GM10248 (cell line): ENCODE measurements at regions not wholly inside any gene's neighbourhood (a gene's known extent, or its start where the extent isn't known, plus 50 kb on each side); places are given as distances from the start of the nearest gene placed in this dataset.

Experiments used
- CTCF ChIA-PET: fragments of 300-600 bp; sonication (Branson Sonifier 250); formaldehyde crosslinking; extraction: SDS; loops from one replicate; lab custom pipeline; 2021; ENCODE audit warnings: antibody characterized with exemption; lab: Yijun Ruan, JAX
- POLR2A ChIA-PET: fragments of 350-650 bp; sonication (Branson Sonifier 250); formaldehyde crosslinking; extraction: SDS; loops from one replicate; lab custom pipeline; 2020; ENCODE audit warnings: antibody characterized with exemption; lab: Yijun Ruan, JAX
- DNase-seq: peaks from one replicate; pipeline ENCODE4 v3.0.0; 2012; ENCODE audit errors: extremely low spot score
- TF ChIP-seq, protein P1 (sequence below): IDR thresholded peaks from 2 replicates; pipeline ENCODE4 v1.5.1; 2012; ENCODE audit warnings: mild to moderate bottlenecking, low read depth; ENCODE audit errors: extremely low read depth, missing control alignments, control extremely low read depth

DNA sequence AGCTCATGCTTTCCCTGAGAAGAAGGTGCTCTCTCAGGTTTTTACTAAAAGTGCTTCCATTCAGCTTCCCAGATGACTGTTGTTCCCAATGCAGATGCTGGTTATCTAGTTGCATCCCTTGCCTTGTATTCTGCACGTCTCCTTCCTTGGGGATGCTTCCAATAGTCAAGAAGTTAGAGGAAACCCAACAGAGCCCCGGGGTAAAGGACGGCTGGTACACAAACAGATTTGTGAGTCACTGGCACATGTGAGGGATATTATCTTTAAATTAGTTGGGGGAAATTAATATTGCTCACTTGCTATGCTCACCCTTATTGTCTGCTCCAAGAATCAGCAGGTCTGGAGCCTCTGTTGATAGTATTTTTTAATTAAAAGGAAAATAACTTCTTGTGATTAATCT lies 465.2 kb upstream of the BOD1L1 start:
- ChIA-PET POLR2A (no interaction called here), CTCF (interaction anchor here (1.7 kb wide), 1 partner anchor 16 kb away, joined by 3 read pairs; no protein-coding TSS in a partner anchor)
- TF ChIP-seq, protein P1, sequence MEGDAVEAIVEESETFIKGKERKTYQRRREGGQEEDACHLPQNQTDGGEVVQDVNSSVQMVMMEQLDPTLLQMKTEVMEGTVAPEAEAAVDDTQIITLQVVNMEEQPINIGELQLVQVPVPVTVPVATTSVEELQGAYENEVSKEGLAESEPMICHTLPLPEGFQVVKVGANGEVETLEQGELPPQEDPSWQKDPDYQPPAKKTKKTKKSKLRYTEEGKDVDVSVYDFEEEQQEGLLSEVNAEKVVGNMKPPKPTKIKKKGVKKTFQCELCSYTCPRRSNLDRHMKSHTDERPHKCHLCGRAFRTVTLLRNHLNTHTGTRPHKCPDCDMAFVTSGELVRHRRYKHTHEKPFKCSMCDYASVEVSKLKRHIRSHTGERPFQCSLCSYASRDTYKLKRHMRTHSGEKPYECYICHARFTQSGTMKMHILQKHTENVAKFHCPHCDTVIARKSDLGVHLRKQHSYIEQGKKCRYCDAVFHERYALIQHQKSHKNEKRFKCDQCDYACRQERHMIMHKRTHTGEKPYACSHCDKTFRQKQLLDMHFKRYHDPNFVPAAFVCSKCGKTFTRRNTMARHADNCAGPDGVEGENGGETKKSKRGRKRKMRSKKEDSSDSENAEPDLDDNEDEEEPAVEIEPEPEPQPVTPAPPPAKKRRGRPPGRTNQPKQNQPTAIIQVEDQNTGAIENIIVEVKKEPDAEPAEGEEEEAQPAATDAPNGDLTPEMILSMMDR, result no peak
- DNase-seq, result no peak

DNA sequence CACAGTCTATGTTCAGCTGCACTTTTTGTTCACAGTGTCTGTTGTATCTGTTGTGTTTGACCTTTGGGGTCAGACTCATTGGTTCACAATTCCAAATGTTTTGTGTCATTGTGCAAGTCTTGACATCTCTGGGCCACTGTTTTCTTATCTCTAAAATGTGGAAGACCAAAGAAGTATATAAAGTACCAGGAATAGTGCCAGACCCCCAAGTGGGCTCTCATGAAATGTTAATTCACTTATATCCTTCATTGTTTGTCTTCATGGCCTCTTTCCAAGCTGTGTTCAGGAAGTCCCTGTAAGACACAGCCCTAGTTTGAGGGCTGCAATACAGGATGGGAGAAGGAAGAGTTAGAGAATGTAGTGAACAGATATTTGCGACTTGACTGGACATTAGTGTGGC lies 468.3 kb upstream of the BOD1L1 start:
- TF ChIP-seq, protein P1, result no peak
- CTCF ChIA-PET, result no interaction called here

DNA sequence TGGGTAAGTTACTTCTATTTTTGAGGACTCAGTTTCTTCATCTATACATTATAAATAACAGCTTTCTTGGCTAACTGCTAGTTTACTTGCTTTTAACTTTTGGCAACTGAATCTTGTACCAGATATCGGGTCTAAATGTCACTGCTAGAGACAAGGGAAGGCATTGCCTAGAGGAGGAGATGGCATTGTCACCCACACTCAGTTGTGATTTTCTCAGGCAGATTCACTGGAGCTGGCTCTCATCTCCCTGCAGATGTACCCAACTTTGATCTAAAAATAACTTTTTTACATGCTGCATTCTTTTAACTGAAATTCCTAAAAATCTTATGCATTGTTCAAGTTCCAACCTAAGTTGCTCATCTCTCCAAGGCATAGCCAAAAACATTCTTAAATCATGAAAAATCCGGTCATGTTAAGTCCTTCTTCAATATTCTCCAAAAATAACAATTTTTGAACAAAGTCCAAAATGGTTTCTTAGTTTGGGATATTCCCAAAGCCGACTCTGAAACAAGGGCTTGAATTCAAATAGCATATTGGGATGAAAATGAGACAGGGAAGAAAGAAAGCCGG lies 469.0 kb upstream of the BOD1L1 start:
- POLR2A ChIA-PET, result no interaction called here
- TF ChIP-seq, protein P1, result no peak
- CTCF ChIA-PET, result no interaction called here

More for the DNA sequence above, 468.3 kb upstream of the BOD1L1 start:
- DNase-seq, result no peak
- POLR2A ChIA-PET, result no interaction called here

DNA sequence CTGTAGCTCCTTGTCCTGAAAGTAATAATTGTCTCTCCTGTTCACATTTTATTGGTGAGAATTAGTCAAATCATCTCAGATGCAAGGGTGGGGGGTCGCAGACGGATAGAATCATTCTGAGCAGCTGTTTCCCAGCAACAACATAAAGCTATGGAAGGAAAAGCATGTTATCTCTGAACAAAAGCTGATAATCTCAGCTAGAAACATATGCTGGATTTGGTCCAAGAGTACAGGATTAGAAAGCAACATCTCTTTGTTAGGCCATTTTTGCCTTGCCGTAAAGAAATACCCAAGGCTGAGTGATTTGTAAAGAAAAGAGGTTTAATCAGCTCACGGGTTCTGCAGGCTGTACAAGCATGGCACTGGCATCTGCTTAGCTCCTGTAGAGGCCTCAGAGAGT lies 472.8 kb upstream of the BOD1L1 start:
- POLR2A ChIA-PET, result no interaction called here
- DNase-seq, result no peak
- TF ChIP-seq, protein P1, result no peak
- CTCF ChIA-PET, result interaction anchor here (1.0 to 1.5 kb wide), 3 partner anchors 11 to 19 kb away, joined by 3 to 4 read pairs (median 3); no protein-coding TSS in a partner anchor

More for the DNA sequence above, 469.0 kb upstream of the BOD1L1 start:
- DNase-seq, result no peak

DNA sequence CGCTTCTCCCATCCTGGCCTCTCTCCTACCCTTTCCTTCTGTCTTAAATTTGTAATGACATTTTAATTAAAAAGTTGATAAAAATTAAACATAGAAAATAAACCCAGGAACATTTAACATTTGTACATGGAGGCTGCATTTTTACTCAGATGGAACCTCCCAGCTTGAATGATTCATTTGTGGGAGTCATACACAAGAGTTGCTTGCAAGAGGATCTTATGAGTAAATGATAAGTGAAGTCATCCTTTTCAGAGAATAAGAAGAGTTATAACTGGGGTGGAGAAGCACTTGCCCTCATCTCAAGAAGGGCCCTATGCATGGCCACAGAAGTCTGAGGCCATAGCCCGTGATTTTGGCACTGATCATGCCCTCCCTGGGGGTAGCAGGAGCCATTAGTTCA lies 482.9 kb upstream of the BOD1L1 start:
- ChIA-PET POLR2A (no interaction called here), CTCF (interaction anchor here (0.8 to 1.4 kb wide), 2 partner anchors 10 to 20 kb away, joined by 3 to 5 read pairs; no protein-coding TSS in a partner anchor)
- TF ChIP-seq, protein P1, result no peak
- no peak for DNase-seq

DNA sequence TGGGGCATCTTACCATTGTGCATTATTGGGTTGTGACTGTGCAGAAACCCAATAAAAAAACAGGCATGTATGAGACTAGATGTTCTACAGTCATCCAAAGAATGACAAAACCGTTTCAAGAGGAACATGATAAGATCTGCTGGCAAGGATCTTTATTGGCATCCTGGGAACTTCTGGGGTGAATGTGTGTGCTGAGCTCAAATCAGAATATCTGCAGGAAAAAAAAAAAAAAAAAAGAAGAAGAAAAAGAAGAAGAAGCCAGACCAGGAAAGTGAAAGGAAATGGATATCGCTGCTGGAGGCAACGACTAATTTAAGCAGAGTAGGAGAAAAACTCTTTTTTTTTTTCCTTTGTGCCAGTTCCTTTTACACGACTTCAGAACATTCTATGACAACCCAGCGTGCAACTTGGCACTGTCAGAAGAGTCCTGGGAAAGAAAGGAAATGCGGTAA lies 484.2 kb upstream of the BOD1L1 start:
- ChIA-PET CTCF (interaction anchor here (0.7 to 1.4 kb wide), 2 partner anchors 19 to 606 kb away, joined by 3 to 5 read pairs; no protein-coding TSS in a partner anchor), POLR2A (no interaction called here)
- TF ChIP-seq, protein P1, result no peak
- no peak for DNase-seq
